NCI-H526 (cell line): ENCODE measurements at regions not wholly inside any gene's neighbourhood (a gene's known extent, or its start where the extent isn't known, plus 50 kb on each side); places are given as distances from the start of the nearest gene placed in this dataset.
A peak's percentile ranks its signal among the peaks of the same experiment; 100 is the strongest.
"Not testable (repeated sequence)": the region's sequence is repeated elsewhere in the genome, so short reads cannot be mapped to it uniquely, and the experiment has no call there.

Source experiments
- DNase-seq, 2 experiments: peaks; one replicate each; lab custom pipeline; 2025; lab: John Stamatoyannopoulos, UW

- no peak for DNase-seq
These were observed 109.6 kb upstream of the SP4 start for GRCh38 chr7:21317966-21318915.

GRCh38 chr7:21318916-21319270 lies 109.0 kb upstream of the SP4 start:
- DNase-seq, result no peak

GRCh38 chr7:21326241-21326640 lies 101.6 kb upstream of the SP4 start:
- DNase-seq, result no peak

- DNase-seq, result no peak
These were observed 101.0 kb upstream of the SP4 start for GRCh38 chr7:21326921-21327320.

- DNase-seq, result no peak
These were observed 100.2 kb upstream of the SP4 start for GRCh38 chr7:21327422-21328409.

GRCh38 chr7:21330462-21331178 lies 97.3 kb upstream of the SP4 start:
- DNase-seq, result no peak

- DNase-seq, result no peak
These were observed 93.0 kb upstream of the SP4 start for GRCh38 chr7:21334906-21335305.

- no peak for DNase-seq
These were observed 91.1 kb upstream of the SP4 start for GRCh38 chr7:21336743-21337142.

GRCh38 chr7:21338728-21339164 lies 89.1 kb upstream of the SP4 start:
- DNase-seq, result no peak

GRCh38 chr7:21344900-21345299 lies 83.0 kb upstream of the SP4 start:
- not testable (repeated sequence) for DNase-seq

- DNase-seq, result no peak
These were observed 82.5 kb upstream of the SP4 start for GRCh38 chr7:21345361-21345760.

GRCh38 chr7:21346297-21346696 lies 81.6 kb upstream of the SP4 start:
- DNase-seq, result no peak

- DNase-seq, result peak; percentile 50 to 61
These were observed 75.1 kb upstream of the SP4 start for GRCh38 chr7:21352540-21353387.

GRCh38 chr7:21353388-21353780 lies 74.5 kb upstream of the SP4 start:
- DNase-seq, result no peak

GRCh38 chr7:21354284-21354683 lies 73.6 kb upstream of the SP4 start:
- no peak for DNase-seq

GRCh38 chr7:21355406-21355874 lies 72.4 kb upstream of the SP4 start:
- DNase-seq, result no peak

- no peak for DNase-seq
These were observed 71.3 kb upstream of the SP4 start for GRCh38 chr7:21356616-21357015.

- no peak for DNase-seq
These were observed 70.5 kb upstream of the SP4 start for GRCh38 chr7:21357151-21358097.

- DNase-seq, result no peak
These were observed 69.2 kb upstream of the SP4 start for GRCh38 chr7:21358648-21359047.

- no peak for DNase-seq
These were observed 68.7 kb upstream of the SP4 start for GRCh38 chr7:21359163-21359562.
